CD4-positive, alpha-beta T cell treated with Interleukin-6 at 100 ng/mL for 8 hours (primary cell): ENCODE measurements at regions not wholly inside any gene's neighbourhood (a gene's known extent, or its start where the extent isn't known, plus 50 kb on each side); places are given as distances from the start of the nearest gene placed in this dataset.

Source experiments
- DNase-seq: peaks from one replicate; pipeline ENCODE4 v3.0.0-alpha.2; 2020; ENCODE audit warnings: mixed read lengths, low spot score

DNA sequence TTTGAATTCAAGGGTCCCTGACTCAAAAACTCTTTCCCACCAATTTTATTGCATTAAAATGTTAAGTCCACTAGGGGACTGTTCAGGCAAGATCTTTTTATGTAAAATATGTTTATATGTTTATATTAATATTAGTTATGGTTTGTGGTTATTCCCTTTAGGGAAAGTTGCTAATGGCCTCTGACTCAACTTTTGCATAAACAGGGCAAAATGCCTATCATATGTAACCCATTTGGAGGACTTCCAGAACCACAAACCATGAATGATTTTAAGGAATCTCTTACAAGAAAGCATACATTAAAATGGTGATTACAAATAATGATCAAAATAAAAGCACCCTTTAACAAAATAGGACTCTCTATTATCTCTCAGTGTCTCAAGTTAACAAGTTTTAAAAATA, 1484.5 kb upstream of the ZEB2 start:
- DNase-seq = no peak

DNA sequence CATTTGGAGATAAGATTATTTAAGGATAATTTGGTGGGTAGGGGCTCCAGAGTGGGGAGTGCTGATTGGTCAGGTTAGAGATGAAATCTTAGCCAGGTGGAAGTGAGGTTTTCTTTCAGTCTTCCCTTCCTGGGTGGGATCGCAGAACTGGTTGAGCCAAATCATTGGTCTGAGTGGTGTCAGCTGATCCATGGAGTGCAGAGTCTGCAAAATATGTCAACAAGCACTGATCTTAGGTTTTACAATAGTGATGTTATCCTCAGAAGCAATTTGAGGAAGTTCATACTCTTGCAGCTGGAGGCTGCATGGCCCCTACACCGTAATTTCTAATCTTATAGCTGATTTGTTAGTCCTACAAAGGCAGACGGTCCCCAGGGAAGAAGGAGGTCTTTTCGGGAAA, 1483.4 kb upstream of the ZEB2 start:
- DNase-seq = no peak

- DNase-seq = no peak
These were observed 1475.0 kb upstream of the ZEB2 start for GRCh38 chr2:145994910-145995309.

DNA sequence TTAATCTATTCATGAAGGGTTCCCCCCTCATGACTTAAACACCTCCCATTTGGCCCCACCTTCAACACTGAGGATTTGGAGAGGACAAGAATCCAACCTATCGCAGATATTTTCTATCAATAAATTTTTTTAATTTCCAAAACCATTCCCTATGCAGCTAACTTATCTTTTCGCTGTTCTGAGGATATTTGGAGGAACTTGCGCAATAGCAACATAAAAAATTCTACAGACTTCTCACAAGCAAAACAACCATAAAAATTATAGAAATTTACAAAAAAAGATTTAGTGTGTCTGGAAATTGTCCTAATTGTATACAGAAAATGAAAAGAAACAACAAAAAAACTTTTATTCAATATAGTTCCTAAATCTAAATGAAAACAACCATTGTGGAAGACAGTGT, 1472.7 kb upstream of the ZEB2 start:
- no peak for DNase-seq

GRCh38 chr2:145987793-145988192, 1467.9 kb upstream of the ZEB2 start:
- DNase-seq = no peak

DNA sequence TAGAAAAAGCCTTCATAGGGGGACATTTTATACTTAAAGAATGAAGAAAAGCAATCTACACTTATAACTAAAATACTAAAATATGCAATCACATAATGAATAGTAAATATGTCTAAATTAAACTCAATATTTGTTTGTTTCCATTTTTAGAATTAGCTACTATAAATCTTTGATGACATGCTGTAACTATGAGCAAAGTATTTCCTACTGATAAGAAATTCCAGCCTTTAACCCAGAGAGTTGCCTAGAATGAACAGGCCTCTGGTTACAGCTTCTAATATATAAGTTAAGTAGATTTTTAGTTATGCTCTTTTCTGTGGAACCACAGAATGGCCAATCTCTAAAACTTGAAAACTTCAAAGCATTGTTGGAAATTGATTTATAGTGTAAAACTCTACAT, 1465.6 kb upstream of the ZEB2 start:
- no peak for DNase-seq

DNA sequence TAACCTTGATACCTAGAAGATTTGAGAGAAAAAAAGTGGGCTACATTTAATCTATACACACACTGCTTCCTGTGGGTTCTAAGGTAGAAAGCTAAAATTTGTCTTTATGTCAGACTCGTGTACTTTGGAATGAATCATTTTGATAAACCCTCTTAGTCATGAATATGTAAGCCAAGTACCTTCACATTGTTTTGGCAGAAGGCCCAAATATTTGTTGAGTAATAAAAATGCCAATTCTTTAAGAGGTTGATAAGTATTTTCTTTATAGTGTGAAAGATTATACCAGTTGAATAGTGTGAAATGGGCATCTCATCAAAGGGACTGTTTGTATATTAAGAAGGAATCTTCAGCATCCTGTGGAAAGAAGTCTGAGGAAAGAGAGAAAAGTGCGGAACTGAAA, 1464.7 kb upstream of the ZEB2 start:
- DNase-seq = no peak

GRCh38 chr2:145980318-145980717, 1460.4 kb upstream of the ZEB2 start:
- DNase-seq = no peak

- DNase-seq = no peak
These were observed 1455.5 kb upstream of the ZEB2 start for GRCh38 chr2:145975406-145975805.

- DNase-seq = no peak
These were observed 1441.9 kb upstream of the ZEB2 start for GRCh38 chr2:145961846-145962245.

- no peak for DNase-seq
These were observed 1440.7 kb upstream of the ZEB2 start for GRCh38 chr2:145960479-145961163.

DNA sequence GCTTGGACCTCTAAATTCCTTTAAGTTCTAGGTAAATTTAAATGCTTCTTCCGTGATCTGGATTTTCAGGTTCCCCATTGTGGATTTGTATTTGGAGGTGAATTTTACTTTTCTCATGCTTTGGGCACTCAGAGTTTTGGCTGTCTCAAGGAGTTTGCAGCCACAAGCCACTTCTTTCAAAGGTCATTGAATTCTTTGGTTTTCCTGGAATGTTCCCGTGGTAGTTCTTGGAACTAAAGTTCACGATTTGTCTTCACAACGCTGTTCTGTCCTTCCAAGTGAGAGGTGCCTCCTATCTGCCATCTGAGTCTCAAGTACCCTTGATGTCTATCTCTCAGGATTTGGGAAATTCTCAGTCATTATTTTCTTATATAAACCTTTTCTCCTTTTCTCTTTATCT, 1438.7 kb upstream of the ZEB2 start:
- no peak for DNase-seq

DNA sequence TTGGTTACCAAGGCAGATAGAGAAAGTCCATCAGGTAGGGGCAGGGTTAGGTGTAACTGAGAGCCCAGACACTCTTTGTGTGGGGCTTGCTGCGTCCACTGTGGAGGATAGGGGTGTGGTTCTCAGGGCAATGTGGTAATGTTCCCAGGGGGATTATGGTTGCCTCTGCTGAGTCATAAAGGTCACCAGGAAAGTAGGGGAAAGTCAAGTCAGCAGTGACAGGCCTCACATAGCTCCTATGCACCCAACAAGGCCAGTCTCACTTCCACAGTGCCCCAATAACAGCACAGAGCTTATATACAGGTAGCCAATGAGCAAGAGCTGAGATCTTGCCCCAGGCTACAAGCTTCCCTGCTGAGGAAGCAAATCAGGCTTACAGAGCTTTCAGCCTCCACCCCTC, 1438.0 kb upstream of the ZEB2 start:
- DNase-seq = no peak

DNA sequence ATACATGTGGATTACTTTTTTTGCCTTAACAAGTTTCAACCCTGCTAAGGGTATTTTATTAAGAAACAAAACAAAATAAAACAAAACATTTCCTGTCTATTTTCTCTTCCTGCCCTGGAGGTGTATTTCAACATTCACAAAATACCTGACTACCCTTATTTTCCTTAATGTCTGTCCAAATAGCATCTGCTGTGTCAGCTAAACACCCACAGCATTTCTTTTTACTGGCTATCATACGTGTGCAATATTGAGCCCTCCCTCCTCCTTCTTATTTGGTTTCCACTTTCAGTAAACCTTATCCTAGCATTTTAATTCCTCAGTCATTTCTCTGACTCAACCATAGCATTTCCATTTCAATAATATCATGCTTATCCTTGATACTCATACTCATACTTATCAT, 1420.0 kb upstream of the ZEB2 start:
- no peak for DNase-seq

DNA sequence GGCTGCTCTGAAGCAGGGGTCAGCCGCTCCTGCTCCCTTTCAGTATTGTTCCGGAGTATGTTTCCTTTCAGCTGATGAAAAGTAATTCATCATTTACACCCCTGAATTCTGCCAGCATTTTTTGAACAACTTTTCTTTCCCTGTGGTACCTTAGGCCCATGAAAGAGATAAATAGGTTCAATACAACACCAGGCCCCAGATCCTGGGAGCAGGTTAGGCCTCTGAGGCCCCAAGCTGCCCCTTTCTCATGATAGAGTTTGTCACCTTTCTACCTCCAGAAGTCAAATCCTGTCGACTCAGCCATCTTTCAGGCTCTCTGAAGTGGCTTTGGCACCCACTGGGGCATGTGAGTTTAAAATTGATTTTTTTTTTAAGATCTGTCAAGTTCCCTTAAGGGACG, 1415.1 kb upstream of the ZEB2 start:
- DNase-seq = no peak

DNA sequence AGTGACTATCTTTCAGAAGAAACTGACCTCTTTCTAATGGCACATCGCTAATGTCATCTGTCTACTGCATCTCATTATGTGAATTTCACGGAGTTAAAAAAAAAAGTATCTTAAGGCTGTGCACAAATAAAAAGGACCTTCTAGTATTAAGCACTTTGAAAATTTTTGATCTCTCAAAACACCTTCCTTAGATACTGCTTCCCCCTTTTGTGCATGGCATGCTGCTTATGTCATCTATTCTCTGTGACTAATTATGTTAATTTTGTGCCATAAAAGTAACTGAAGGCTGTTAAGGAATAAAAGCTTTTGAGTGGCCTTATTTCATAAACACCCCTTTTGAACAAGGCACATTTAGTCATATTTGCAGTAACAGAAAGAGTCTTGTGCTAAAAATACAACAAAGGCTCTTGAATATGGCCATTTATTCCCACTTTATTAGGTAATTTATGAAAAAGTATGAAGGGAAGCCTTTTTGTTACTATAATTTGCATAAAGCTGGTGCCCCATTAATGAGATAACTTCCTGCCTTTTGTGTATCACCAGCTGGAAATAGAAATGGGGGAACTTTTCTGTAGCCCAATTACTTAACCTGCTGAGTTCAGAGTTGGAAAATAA, 1412.0 kb upstream of the ZEB2 start:
- no peak for DNase-seq

DNA sequence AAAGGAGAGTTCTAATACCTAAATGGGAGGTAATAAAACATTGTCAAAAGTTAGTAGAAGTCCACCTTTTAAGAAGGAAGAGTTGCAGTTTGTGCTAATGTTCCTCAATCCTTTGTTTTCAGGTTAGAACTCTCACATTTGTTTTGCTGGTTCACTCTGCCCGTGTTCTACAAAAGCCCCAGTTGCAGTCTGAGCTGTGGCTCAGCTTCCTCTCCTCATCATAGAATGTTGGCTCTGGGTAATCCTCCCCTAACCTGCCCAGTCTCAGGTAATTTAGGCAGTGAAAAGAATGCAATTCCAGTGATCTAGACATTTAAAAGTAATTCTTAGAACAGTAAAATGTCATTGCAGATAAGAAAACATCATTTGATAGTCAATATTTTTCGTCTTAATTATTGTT, 1410.4 kb upstream of the ZEB2 start:
- DNase-seq = no peak

- no peak for DNase-seq
These were observed 1407.4 kb upstream of the ZEB2 start for GRCh38 chr2:145927131-145927950.

DNA sequence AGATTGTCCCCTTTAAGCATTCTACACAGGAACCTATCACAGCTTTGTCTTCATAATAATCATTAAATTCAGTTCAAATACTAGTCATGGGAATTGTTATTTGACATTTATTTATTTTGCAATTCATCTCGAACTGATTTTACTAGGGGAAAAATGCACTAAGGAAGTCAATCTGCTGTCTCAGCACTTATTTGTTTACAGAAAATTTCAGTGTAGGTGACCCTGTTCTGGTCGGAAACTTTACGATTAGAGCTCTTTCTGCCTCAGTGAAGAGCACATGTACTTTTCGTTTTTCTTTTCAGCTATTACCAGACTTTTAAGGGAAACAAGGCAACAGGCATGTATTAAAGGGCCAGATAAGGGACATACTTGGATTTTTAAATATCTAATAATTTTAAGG, 1405.7 kb upstream of the ZEB2 start:
- DNase-seq = no peak

- no peak for DNase-seq
These were observed 1399.6 kb upstream of the ZEB2 start for GRCh38 chr2:145919477-145919876.

DNA sequence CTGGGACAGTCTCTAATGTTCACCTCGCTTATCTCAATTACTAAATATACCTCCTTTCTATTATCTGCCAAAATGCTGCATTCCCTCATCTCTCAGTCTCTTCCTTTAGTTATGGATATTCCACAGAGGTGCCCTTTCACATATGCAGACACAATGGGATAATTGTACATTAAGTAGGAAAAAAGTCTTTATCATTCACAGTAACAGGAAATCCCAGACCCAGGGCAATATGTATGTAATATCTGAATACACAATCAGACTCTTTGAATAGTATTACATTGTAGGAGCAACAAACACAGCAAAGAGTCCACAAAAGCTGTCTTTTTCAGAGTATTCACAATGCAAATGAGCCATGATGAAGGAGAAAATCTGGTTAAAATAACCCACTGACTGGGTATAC, 1399.0 kb upstream of the ZEB2 start:
- no peak for DNase-seq

- DNase-seq = no peak
These were observed 1396.9 kb upstream of the ZEB2 start for GRCh38 chr2:145916799-145917198.

DNA sequence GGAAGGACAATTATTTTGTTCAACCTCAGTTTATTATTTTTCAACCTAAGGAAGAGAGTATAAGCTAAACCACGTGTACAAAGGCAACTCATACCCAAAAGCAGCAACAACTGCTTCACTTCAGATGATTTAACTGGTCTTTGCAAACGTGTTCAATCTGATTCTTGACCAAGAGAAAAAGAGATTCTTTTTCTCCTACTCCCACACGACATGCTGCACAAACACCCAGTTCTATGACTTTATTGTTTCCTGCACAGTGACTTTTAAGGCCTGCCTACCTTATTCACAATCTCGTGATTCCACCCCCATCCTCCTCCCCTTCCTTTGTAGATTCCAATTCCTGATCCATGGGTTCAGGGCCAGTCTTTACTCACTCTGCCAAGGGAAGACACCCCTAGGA, 1394.8 kb upstream of the ZEB2 start:
- no peak for DNase-seq
